LoVo (cell line): ENCODE measurements at regions not wholly inside any gene's neighbourhood (a gene's known extent, or its start where the extent isn't known, plus 50 kb on each side); places are given as distances from the start of the nearest gene placed in this dataset.
"Not testable (repeated sequence)": the region's sequence is repeated elsewhere in the genome, so short reads cannot be mapped to it uniquely, and the experiment has no call there.

ENCODE experiments used
- DNase-seq: peaks from one replicate; pipeline ENCODE4 v3.0.0-alpha.2; 2016; ENCODE audit warnings: low spot score

GRCh38 chr12:60501124-60501729 is 905.4 kb downstream of the SLC16A7 start:
- no peak for DNase-seq

GRCh38 chr12:60522684-60523400 is 927.0 kb downstream of the SLC16A7 start:
- no peak for DNase-seq

DNA sequence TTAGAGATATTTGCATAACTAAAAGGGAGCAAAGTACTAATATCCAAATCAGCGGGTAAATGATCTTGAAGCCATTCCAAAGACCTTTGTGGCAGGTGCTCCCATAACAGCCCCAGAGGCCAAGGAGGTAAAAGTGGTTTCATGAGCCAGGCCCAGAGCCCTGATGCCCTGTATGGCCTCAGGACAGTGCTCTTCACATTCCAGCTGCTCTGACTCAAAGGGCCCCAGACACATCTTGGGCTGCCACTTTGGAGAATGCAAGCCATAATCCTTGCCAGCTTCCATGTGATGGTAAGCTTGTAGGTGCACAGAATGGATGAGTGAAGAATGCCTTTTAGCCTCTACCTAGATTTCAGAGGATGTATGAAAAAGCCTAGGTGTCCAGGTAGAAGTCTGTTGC is 933.4 kb downstream of the SLC16A7 start:
- DNase-seq, result no peak

DNA sequence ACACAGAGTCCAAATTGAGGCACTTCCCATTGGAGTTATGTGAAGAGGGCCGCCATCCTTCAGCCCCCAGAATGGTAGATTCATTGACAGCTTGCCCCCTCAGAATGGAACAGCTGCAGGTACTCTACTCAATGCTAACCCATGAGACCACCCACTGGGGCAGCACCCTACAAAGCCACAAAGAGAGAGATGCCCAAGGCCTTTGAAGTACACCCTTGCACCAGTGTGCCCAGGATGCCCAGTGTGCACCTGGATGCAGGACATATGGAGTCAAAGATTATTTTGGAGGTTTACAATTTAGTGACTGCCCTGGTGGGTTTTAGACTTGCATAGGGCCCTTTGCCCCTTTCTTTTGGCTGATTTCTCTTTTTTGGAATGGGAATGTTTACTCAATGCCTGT is 933.9 kb downstream of the SLC16A7 start:
- no peak for DNase-seq

DNA sequence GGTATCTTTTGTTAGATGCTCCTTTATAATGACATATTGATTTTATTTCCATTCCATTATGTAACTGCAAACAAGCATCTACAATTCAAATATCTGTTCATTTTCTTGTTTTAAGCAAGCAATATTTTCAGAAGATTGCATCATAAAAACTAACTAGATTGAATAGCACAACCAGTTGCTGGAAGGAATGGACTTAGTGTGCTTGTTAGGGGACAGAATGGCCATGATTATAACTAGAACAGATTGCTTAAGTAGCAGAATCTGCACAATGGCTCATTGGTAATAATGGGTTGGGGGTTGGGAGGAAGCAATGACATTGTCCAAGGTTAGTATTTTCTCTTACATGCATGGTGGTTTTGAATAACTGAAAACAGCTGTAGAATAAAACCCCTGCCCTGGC is 939.5 kb downstream of the SLC16A7 start:
- no peak for DNase-seq

DNA sequence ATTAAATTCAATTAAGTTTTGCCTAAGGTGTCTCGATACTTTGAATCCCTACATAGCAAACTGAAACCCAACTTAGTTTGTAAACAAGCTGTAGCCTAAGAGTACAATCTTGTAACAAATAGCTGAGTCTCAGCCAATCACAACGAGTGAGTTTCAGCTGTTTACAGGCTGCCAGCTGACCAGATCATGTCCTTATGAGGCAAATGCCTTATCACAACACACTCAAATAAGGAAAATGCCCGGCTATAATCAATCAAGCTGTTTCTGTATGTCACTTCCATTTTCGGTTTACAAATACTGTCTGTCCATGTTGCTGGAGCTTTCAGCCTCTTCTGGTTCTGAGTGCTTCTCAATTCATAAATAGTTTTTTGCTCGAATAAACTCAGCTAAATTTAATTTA is 943.8 kb downstream of the SLC16A7 start:
- no peak for DNase-seq

DNA sequence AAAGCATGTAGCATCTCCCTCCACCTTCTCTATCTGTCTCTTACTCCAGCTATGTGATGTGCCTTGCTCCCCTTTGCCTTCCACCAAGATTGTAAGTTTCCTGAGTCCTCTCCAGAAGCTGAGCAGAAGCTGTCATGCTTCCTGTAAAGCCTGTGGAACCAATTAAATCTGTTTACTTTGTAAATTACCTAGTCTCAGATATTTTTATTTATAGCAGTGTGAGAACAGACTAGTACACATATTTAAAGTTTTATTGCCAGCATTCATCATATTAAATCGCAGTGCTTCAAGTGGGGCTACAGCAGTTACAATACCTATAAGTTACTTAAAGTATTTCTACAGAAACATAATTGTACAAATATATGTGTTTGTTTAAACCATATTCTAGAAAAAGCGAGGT is 973.1 kb downstream of the SLC16A7 start:
- DNase-seq, result no peak

- DNase-seq, result no peak
Observed at GRCh38 chr12:60577607-60578006, 981.8 kb downstream of the SLC16A7 start.

DNA sequence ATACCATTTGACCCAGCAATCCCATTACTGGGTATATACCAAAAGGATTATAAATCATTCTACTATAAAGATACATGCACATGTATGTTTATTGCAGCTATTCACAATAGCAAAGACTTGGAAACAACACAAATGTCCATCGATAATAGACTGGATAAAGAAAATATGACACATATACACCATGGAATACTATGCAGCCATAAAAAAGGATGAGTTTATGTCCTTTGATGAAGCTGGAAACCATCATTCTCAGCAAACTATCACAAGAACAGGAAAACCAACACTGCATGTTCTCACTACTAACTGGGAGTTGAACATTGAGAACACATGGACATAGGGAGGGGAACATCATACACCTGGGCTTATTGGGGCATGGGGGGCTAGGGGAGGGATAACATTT is 991.8 kb downstream of the SLC16A7 start:
- not testable (repeated sequence) for DNase-seq

- no peak for DNase-seq
Observed at GRCh38 chr12:60594035-60594711, 998.3 kb downstream of the SLC16A7 start.

DNA sequence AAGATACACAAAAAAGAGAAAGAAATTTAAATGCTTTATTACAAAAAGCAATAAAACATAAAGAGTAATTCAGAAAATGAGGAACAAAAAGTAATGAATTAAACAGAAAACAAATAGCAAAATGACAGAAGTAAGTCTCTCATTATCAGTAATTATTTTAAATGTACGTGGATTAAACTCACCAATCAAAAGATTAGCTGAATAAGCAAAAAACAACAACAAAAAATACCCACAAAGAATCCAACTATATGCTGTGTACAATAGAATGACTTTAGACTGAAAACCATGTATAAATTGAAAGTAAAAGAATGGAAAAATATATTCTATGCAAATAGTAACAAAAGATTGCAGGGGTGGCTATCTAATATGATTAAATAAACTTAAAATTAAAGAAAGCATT is 1006.8 kb downstream of the SLC16A7 start:
- DNase-seq, result no peak

GRCh38 chr12:60603475-60603874 is 1007.6 kb downstream of the SLC16A7 start:
- DNase-seq, result not testable (repeated sequence)

- DNase-seq, result no peak
Observed at GRCh38 chr12:60616400-60616799, 1020.6 kb downstream of the SLC16A7 start.

DNA sequence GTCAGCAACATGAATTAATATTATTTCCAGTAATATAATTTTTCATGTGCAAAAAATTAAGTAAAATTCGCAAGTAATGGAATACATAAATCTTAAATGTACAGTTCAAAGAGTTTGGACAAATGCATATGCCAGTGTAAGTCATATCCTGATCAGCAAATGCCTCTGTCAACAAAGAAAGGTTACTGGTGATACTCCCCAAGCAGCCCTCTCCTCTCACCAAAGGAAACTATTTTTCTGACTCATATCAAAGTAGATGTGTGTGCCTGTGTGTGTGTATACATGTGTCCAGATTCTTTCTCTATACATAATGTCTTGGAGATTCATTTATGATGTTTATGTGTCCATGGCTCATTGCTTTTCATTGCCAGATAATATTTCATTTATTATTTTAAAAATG is 1035.0 kb downstream of the SLC16A7 start:
- no peak for DNase-seq

DNA sequence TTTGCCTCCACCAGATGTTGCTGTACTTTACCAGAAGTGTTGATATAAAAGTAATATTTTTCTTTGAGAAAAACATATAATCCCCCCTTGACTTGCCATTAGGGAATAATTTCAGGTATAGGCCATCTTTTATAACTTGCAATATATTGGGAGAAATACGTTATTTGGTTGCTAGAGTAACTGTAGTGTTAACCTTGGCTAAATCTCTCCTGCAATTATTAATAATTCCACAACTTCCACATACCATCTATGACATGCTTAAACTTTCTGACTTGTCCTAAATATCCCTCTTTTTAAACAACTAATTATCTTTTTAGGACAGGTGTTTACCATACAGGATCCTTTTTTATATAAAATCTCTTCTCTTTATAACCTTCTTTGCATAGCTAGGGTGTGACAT is 1048.2 kb downstream of the SLC16A7 start:
- no peak for DNase-seq

- DNase-seq, result no peak
Observed at GRCh38 chr12:60666895-60667294, 1071.1 kb downstream of the SLC16A7 start.

GRCh38 chr12:60672949-60673348 is 1077.1 kb downstream of the SLC16A7 start:
- DNase-seq, result no peak

GRCh38 chr12:60684988-60685655 is 1089.3 kb downstream of the SLC16A7 start:
- DNase-seq, result no peak

DNA sequence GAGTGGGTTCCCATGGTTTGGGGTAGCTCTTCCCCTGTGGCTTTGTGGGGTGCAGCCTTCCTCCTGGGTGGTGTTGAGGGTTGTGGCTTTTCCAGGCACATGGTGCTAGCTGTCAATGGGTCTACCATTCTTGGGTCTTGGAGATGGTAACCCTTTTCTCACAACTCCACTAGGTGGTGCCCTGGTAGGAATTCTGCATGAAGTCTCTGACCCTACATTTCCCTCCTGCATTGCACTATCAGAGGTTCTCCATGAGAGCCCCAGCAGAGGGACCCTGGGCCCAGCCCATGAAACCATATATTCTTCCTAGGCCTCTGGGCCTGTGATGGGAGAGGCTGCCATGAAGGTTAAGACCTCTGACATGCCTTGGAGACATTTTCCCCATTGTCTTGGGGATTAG is 1093.3 kb downstream of the SLC16A7 start:
- no peak for DNase-seq

GRCh38 chr12:60693019-60693626 is 1097.3 kb downstream of the SLC16A7 start:
- no peak for DNase-seq

- DNase-seq, result no peak
Observed at GRCh38 chr12:60704171-60704914, 1108.5 kb downstream of the SLC16A7 start.

GRCh38 chr12:60710246-60710645 is 1114.4 kb downstream of the SLC16A7 start:
- DNase-seq, result no peak
